ENCODE measurements at regions not wholly inside any gene's neighbourhood (a gene's known extent, or its start where the extent isn't known, plus 50 kb on each side); places are given as distances from the start of the nearest gene placed in this dataset.

DNA sequence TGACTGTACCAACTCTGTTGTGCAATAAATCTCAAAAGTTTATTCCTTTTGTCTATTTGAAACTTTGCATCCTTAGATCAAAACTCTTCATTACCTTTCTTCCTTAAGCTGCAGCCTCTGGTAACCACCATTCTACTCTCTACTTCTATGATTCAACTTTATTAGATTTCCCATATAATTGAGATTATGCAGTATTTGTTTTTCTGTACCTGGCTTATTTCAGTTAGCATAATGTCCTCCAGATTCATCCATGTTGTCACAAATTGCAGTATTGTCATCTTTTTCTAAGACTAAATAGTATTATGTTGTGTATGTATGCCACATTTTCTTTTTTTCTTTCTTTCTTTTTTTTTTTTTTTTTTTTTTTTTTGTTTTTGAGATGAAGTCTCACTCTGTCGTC, 1176.3 kb upstream of the TENM4 start:
- TF ChIP-seq, protein P1, sequence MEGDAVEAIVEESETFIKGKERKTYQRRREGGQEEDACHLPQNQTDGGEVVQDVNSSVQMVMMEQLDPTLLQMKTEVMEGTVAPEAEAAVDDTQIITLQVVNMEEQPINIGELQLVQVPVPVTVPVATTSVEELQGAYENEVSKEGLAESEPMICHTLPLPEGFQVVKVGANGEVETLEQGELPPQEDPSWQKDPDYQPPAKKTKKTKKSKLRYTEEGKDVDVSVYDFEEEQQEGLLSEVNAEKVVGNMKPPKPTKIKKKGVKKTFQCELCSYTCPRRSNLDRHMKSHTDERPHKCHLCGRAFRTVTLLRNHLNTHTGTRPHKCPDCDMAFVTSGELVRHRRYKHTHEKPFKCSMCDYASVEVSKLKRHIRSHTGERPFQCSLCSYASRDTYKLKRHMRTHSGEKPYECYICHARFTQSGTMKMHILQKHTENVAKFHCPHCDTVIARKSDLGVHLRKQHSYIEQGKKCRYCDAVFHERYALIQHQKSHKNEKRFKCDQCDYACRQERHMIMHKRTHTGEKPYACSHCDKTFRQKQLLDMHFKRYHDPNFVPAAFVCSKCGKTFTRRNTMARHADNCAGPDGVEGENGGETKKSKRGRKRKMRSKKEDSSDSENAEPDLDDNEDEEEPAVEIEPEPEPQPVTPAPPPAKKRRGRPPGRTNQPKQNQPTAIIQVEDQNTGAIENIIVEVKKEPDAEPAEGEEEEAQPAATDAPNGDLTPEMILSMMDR (IDR thresholded peaks at IDR 0.05) = no peak
- TF ChIP-seq POLR2A (IDR thresholded peaks at IDR 0.05) = no peak
